Endothelial cell of umbilical vein (primary cell): ENCODE measurements at regions not wholly inside any gene's neighbourhood (a gene's known extent, or its start where the extent isn't known, plus 50 kb on each side); places are given as distances from the start of the nearest gene placed in this dataset.

Experiments used
- BruUV-seq: library from RNA; stranded (reverse); fragments of 400-500 nt; replicated peaks from 2 replicates; lab custom pipeline; 2021; lab: Mats Ljungman, UMichigan
- CTCF ChIA-PET: fragments of 300-600, 350-600 bp; sonication (Branson Sonifier 250); formaldehyde crosslinking; loops from one replicate; lab custom pipeline; 2021; ENCODE audit warnings: antibody characterized with exemption, inconsistent platforms; lab: Charles Lee
- POLR2A ChIA-PET: fragments of 300-600, 350-600 bp; sonication (Branson Sonifier 250); formaldehyde crosslinking; loops from one replicate; lab custom pipeline; 2021; ENCODE audit warnings: antibody characterized with exemption, inconsistent platforms; lab: Charles Lee
- DNase-seq: peaks from one replicate; pipeline ENCODE4 v3.0.0-alpha.2; 2011; ENCODE audit warnings: low read depth, low spot score
- FAIRE-seq: peaks from 2 replicates; lab custom pipeline; 2011; peaks lifted over from hg19 to GRCh38; lab: Jason Lieb, UNC
- H2AFZ ChIP-seq: 2 replicates; pipeline ENCODE4 v1.6.0; 2012; ENCODE audit warnings: low read depth, low read length, control low read depth, inconsistent platforms
- H3K27ac ChIP-seq: 2 replicates; pipeline ENCODE4 v1.5.1; 2011; ENCODE audit warnings: low read depth, mild to moderate bottlenecking, control low read depth, low read length, moderate library complexity; ENCODE audit not compliant: insufficient read depth
- H3K27me3 ChIP-seq, 2 experiments: 2 replicates each; pipeline versions ENCODE4 v1.6.0 to v1.6.1; 2011; ENCODE audit warnings: low read length in 2 of 2, mixed read lengths in 1 of 2; ENCODE audit not compliant: control insufficient read depth in 2 of 2, insufficient read depth in 2 of 2
- H3K36me3 ChIP-seq, 2 experiments: 2 replicates in 1 of 2; 3 replicates in 1 of 2; pipeline ENCODE4 v1.5.1; 2011; ENCODE audit warnings: low read length in 2 of 2, mild to moderate bottlenecking in 1 of 2, moderate library complexity in 1 of 2; ENCODE audit not compliant: control insufficient read depth in 2 of 2, insufficient read depth in 2 of 2; ENCODE audit errors: extremely low read depth in 1 of 2
- H3K4me1 ChIP-seq: 3 replicates; pipeline ENCODE4 v1.5.1; 2011; ENCODE audit warnings: mild to moderate bottlenecking, low read length; ENCODE audit not compliant: control insufficient read depth, insufficient read depth; ENCODE audit errors: extremely low read depth
- H3K4me2 ChIP-seq: 2 replicates; pipeline ENCODE4 v1.6.1; 2011; ENCODE audit warnings: low read length, control low read depth, mixed read lengths; ENCODE audit not compliant: insufficient read depth
- H3K4me3 ChIP-seq, 3 experiments: fragments of 200-600 bp in 1 of 3; sonication (generic), shearing (Covaris generic) in 1 of 3; replicated peaks in 1 of 3; 2 replicates each; pipeline ENCODE4 v1.5.1; 2011 to 2016; ENCODE audit warnings: control low read depth in 3 of 3, low read length in 3 of 3, mild to moderate bottlenecking in 2 of 3, inconsistent platforms in 1 of 3, low read depth in 1 of 3, moderate library complexity in 1 of 3; ENCODE audit not compliant: insufficient read depth in 1 of 3
- H3K79me2 ChIP-seq: 2 replicates; pipeline ENCODE4 v1.6.0; 2012; ENCODE audit warnings: low read length, inconsistent platforms; ENCODE audit not compliant: control insufficient read depth, insufficient read depth
- H3K9ac ChIP-seq: replicated peaks from 2 replicates; pipeline ENCODE3; 2011; ENCODE audit warnings: low read length, control low read depth; ENCODE audit not compliant: insufficient read depth; ENCODE audit errors: extremely low read depth
- H3K9me1 ChIP-seq: replicated peaks from 3 replicates; pipeline ENCODE4 v1.6.0; 2011; ENCODE audit warnings: mild to moderate bottlenecking, low read length; ENCODE audit not compliant: control insufficient read depth, insufficient read depth; ENCODE audit errors: extremely low read depth
- H3K9me3 ChIP-seq: replicated peaks from 2 replicates; pipeline ENCODE4 v1.5.1; 2012; ENCODE audit warnings: low read length, inconsistent platforms; ENCODE audit not compliant: control insufficient read depth, insufficient read depth
- H4K20me1 ChIP-seq: replicated peaks from 2 replicates; pipeline ENCODE3; 2011; ENCODE audit warnings: mild to moderate bottlenecking, low read length; ENCODE audit not compliant: control insufficient read depth, insufficient read depth; ENCODE audit errors: extremely low read depth
- CTCF ChIP-seq, 2 donors: IDR thresholded peaks; 1 replicate in 1 of 2; 2 replicates in 1 of 2; pipeline ENCODE4 v1.5.1; 2011; ENCODE audit warnings: low read length in 2 of 2, mild to moderate bottlenecking in 2 of 2, moderate library complexity in 2 of 2, control low read depth in 1 of 2, inconsistent platforms in 1 of 2, low read depth in 1 of 2; ENCODE audit not compliant: insufficient read depth in 1 of 2; ENCODE audit errors: extremely low read depth in 1 of 2
- EZH2 ChIP-seq: IDR thresholded peaks from 2 replicates; pipeline ENCODE4 v1.6.1; 2012; ENCODE audit warnings: borderline replicate concordance, low read depth, mild to moderate bottlenecking, moderate library complexity, low read length, inconsistent platforms; ENCODE audit not compliant: severe bottlenecking
- FOS ChIP-seq: IDR thresholded peaks from 2 replicates; pipeline ENCODE4 v1.6.1; 2011; ENCODE audit warnings: mild to moderate bottlenecking, low read length, moderate library complexity, borderline replicate concordance; ENCODE audit not compliant: insufficient read depth
- GATA2 ChIP-seq: IDR thresholded peaks from 2 replicates; pipeline ENCODE4 v1.7.0; 2011; ENCODE audit warnings: low read depth, mild to moderate bottlenecking, moderate library complexity, mixed read lengths, low read length; ENCODE audit not compliant: insufficient read length, insufficient read depth
- JUN ChIP-seq: IDR thresholded peaks from 2 replicates; pipeline ENCODE4 v1.6.1; 2011; ENCODE audit warnings: borderline replicate concordance, low read depth; ENCODE audit not compliant: insufficient read length, insufficient read depth
- MYC ChIP-seq: IDR thresholded peaks from one replicate; pipeline ENCODE4 v1.6.1; 2011; ENCODE audit warnings: mild to moderate bottlenecking, low read depth, low read length
- POLR2A ChIP-seq: IDR thresholded peaks from 2 replicates; pipeline ENCODE4 v1.6.1; 2012; ENCODE audit warnings: low read depth, mild to moderate bottlenecking, control low read depth, low read length
- POLR2AphosphoS5 ChIP-seq: IDR thresholded peaks from 2 replicates; pipeline ENCODE4 v1.6.1; 2012; ENCODE audit warnings: low read depth, mild to moderate bottlenecking, control low read depth, low read length, moderate library complexity; ENCODE audit not compliant: insufficient read depth
- dilution Hi-C: fragments of 300-500 bp; cut with MboI; formaldehyde crosslinking; loops from one replicate; pipeline ENCODE4 v1.15.0; 2019; ENCODE audit warnings: low sequenced_read_pairs; ENCODE audit not compliant: extremely low pct_ligation_motif_present
- intact Hi-C: fragments of 100-400 bp; cut with micrococcal nuclease; formaldehyde crosslinking; loops from one replicate; pipeline ENCODE4 v1.10.0; 2022
- TF ChIP-seq, protein P1 (sequence below): IDR thresholded peaks from 2 replicates; pipeline ENCODE4 v1.6.1; 2011; ENCODE audit not compliant: insufficient read depth, insufficient read length

DNA sequence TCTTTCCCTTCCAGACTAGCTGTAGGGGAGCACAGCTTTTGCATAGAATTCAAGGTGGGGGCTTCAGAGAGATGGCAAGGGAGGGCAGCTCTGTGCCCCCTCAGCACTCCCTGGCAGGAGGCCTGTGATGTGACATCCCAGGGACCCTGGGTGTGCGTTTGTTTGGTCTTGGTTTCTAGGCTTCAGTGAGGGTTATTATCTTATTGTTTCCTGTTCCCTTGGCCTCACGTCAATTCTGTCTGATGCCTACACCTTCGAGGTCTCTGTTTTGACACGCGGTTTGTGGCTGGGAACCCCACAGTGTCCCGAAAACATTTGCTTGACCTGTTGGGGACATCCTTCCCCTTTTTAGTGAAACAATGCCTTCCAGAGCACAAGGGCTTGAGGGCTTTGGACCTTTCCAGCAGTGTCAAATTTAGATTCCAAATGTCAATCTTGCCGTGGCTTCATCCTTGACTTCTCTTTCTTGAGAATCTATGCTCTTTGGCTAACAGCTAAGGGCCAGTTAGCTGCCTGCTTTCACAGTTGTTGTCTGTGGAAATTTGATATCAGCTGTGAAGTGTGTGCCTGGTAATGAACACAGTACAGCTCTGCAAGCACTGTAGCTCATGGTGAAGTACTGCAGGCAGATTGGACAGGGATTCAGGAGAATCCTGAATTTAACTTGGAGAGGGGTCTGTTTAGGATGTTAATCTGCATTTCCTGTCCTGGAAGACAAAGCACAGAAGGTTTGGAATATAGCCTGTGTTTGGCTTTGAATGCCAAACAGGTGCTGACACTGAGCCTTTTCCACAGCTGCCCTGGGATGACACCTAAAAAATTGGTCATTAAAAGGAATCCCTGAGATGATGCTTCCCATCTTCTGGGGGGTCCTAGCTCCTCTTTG is 108.2 kb upstream of the CXCR4 start:
- H3K27me3 ChIP-seq: peaks cover 15 to 16% of the 10 kb centered on the region in 2 experiments
- DNase-seq (no peak), FAIRE-seq (no peak)
- no peaks in the 10 kb centered on the region for H3K4me1 ChIP-seq
- no peaks in the 10 kb centered on the region for H3K79me2 ChIP-seq
- ChIA-PET POLR2A (no interaction called here), CTCF (no interaction called here)
- H3K4me3 ChIP-seq: no peak overlapping the region
- no peak overlapping the region for H2AFZ ChIP-seq
- dilution Hi-C loops (no loop called here), intact Hi-C loops (no loop called here)
- no peaks in the 10 kb centered on the region for H3K36me3 ChIP-seq
- no peak overlapping the region for H3K4me2 ChIP-seq
- H3K9me1 ChIP-seq: no peaks in the 10 kb centered on the region
- TF ChIP-seq POLR2A: no peak
- no peak for TF ChIP-seq CTCF (IDR thresholded peaks at IDR 0.05; ENCODE audit: extremely low read depth in 1 of 2, insufficient read depth in 1 of 2, low read depth in 1 of 2, low read length in 2 of 2)
- TF ChIP-seq FOS: no peak
- no peak for TF ChIP-seq POLR2AphosphoS5
- TF ChIP-seq JUN: no peak
- TF ChIP-seq EZH2: no peak
- no peak for TF ChIP-seq GATA2
- TF ChIP-seq, protein P1, sequence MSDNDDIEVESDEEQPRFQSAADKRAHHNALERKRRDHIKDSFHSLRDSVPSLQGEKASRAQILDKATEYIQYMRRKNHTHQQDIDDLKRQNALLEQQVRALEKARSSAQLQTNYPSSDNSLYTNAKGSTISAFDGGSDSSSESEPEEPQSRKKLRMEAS: no peak
- TF ChIP-seq MYC: no peak
- H3K27ac ChIP-seq: no peak overlapping the region
- no TSS peak for BruUV-seq
- no peak overlapping the region for H3K9ac ChIP-seq
- no peaks in the 10 kb centered on the region for H4K20me1 ChIP-seq
- H3K9me3 ChIP-seq: no peaks in the 10 kb centered on the region
